SKM-1 treated with dmso at 0.1 percent for 144 hours (cell line): ENCODE measurements at regions not wholly inside any gene's neighbourhood (a gene's known extent, or its start where the extent isn't known, plus 50 kb on each side); places are given as distances from the start of the nearest gene placed in this dataset.

Experiments
- DNase-seq: peaks from one replicate; lab custom pipeline; 2025; ENCODE audit not compliant: unreplicated experiment; lab: John Stamatoyannopoulos, UW

DNA sequence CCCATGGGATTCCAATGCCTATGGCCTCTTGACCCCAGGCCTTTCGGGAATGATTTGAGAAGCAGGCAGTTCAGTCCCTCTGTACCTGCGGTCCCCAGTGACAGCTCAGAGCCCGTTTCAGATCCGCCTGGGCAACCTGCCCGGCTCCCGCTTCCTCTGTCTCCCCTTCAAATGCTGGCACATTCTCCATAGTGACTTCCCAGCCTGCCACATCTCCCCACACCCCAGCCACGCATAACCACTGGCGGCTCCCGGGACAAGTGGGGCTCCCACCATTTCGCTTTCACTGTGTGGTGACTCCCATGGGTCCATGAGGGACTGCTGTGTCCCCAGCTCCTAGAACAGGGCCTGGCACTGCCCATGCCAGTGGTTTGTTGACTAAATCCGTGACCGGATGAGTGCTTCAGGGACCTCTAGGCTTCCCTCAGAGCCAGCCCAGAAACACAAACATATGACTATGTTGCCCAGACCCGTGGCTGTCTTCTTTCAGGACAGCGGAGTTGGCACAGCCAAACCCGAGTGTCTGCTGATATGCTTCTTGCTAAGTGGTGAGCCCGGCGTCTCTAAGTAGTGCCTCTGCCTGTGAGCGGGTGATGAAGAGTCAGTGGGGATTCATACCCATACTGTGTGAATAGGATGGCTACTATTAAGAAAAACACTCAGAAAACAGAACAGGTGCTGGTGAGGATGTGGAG is 91.2 kb downstream of the GLI2 start:
- DNase-seq, result no peak

DNA sequence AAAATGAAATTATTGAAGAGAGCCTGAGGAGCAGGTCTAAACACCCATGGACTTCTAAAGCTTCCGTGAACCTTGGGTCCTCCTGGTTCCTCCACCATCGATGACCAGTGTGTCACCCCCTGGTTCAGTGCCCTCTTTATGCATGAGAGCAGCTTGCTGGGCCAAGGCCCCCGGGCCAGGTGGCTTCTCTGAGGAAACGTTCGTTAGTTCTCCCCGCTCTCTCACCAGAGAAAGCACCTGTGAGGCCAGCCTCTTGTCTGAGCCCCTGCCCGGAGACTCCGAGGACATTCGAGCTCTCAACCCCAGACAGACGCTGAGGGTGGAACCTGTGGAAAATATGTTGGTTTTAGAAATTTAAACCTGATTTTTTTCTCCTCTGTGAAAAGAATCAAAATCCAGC is 92.4 kb downstream of the GLI2 start:
- no peak for DNase-seq

DNA sequence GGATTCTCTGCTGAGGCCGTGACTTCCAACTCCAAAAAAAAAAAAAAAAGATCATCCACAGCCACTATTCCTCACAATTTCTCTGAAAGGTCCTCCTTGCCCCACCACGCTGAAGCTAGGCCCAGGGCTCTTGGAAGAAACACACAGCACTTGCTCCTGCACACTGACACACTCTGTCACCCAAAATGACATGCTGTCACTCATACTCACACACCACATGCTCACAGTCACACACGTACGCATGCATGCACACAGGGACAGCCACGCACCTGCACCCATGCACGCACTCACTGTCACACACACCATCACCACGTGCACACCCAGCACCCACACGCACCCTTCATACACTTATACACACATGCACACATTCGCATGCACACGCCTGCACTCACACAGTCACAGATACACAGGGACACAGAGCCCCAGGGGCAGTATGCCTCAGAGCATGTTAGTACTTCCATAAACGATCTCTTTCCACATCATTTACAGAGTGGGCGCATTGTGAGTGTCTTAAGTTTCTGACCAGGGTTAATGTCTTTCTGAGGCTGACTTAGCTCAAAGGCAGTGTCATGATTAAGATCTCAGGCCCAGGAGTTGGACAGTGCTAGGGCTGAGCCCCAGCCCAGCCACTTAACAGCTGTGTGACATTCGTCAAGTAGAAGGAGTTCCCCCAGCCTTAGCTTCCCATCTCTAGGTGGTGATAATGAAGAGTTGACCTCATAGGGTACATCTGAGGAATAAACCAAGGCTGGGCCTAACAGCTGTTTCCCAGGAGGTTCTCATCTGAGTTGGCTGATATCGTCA is 93.4 kb downstream of the GLI2 start:
- DNase-seq, result no peak

DNA sequence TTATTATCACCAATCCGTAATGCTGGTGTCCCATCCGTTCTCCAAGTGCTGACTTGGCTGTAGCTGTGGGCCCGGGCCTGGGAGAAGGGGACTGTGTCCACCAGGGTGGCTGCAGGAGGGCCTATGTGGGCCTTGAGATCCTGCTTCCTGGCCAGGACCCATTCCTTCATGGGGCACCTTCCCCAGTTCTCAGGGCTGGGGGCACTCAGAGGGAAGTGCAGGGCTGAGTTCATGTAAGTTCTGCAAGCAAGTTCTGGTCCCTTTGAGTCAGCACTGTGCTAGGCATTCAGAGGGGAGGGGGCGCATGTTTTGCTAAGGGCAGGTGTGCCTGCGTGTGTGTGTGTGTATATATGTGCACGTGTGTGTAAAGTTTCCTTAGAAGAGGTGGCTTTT is 94.0 kb downstream of the GLI2 start:
- no peak for DNase-seq

DNA sequence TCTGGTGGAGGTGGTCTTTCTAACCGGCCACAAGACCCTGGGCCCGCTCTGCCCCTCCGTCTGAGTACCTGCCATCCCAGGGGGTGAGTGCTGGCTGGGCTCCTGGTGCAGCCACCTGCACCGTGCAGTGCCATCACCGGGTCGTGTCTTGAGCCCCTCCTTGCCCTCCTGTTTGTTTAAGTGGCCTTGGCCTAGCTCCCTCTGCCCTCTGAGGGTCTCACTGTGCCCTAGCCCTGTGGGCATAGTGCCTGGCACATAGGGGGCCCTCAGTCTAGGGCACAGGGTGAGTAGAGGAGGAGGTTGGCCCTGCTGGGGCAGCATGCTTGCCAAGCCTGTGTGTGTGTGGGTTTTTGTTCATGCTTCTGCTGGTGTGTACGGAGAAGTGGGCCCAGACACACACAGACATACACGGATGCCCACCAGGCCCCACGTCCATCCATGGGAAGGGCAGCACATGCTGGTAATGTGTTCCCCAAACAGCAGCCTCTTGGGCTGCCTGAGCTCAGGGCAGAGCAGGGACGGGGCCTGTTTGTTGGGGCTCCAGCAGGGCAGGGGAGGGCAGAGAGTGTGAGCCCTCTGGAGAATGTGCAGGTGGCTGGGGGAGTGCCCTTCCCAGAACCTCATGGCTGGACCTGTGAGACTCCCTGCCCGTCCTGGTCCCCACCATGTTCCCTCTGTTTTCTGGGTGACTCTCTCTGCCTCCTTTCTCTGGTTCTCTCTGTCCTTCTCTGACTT is 94.6 kb downstream of the GLI2 start:
- no peak for DNase-seq

DNA sequence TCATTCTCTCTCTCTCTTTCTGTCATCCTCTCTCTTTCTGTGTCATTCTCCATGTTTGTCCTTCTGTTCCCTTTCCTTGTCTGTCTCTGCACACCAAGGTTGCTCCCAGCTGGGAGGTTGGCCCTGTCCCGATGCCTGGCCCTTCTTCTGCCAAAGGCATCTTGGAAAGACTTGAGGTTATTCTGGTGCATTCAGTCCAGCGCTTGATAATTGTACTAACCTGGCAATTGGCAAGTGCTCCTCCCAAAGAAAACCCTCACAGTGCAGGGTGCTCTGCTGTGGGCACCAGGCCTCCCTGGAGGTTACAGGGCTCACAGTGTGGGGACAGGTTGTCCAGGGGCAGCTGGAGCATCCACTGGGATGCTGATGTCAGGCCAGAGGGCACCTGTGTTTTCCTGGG is 95.4 kb downstream of the GLI2 start:
- no peak for DNase-seq

DNA sequence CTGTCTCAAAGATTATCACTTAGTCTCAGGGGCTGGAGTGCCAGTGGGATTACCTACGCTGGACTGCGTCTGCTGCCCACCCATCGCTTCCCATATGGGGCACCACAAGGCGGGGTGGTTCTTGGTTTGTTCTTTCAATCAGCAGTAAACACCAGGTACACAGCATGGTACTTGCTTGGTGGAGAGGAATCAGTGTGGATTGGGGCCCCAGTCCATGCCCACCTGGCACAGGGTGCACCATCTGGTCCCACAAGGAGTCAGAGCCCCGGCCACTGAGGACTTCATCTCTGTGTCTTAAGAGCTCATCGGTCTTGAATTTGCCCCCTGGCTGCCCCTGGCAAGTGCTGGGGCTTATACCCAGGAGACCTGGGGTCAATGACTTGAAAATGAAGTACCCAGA is 96.2 kb downstream of the GLI2 start:
- DNase-seq, result no peak

DNA sequence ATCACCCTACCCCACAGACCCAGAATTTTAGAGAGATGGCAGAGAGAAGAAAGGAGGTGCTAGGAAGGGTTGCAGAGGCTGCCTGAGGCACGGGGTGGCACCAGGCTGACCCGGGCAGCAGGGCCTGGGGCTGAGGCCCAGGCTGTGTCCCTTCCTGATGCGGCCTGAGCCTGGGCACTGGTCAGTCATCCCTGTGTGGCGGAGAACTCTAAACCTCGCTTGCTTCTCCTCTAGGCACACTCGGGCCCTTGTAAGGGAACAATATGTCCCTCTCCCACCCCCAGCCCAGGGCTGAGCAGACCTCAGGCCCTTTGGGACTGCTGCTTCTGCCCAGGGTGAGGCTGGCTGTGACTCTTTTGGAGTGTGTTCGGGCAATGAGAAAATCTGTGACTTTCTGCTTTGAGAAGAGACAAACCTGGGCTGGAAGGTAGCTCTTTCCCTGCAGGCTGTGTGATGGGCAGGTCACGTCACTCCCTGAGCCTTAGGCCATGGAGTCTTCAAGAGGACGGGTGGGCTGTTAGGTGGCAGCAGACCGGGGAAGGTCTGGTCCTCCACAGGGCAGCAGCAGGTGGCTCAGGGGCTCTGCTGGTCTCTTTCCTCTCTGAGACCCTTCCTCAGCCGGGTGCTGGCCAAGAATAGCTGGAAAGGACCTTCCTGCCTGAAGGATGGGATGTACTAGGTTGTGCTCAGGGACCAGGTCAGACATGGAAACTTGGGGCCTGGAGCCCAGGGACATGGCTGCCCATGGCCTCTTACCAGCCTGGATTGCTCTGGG is 96.8 kb downstream of the GLI2 start:
- DNase-seq, result no peak

DNA sequence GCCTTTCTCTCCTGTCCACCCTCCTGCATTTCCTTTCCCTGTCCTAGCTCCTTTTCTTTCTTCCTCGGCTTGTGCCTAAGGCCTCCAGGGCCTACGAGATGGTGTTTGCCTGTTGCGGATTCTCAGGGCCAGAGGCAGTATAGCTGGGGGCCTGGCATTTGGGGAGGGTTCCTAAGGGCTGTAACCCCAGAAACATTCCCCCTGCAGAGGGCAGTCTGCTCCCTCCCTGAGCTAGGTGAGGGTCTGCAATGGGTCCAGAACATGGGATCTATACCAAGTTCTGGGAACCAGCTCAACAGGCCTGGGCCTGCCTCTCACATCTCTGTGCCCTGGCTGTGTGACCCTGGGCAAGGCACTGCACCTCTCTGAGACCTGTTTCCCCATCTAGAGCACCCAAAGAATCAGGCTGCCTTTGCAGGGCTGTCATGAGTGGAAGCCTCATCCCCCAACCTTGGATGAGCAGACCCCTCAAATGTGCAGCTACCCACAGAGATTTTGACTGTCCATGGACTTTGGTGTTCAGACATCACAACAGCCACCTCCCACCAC is 97.5 kb downstream of the GLI2 start:
- no peak for DNase-seq

DNA sequence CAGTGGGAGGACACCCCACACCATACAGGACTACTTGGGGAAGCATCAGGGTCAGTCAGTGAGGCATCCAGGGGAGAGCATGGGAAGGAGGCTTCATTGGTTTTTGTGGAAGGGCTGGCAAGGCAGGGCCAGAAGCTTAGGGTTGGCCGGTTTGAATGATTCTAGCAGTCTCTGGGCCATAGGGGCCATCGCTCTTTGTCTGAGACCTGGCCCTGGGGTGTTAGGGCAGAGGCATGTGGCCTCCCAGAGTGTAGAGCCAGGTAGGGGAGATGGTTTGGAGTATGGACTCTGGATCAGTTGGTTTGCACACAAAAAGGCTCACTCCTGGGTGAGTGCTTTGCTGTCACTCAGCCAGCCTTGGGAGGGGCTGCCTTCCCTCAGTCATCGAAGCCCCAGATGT is 98.5 kb downstream of the GLI2 start:
- no peak for DNase-seq

DNA sequence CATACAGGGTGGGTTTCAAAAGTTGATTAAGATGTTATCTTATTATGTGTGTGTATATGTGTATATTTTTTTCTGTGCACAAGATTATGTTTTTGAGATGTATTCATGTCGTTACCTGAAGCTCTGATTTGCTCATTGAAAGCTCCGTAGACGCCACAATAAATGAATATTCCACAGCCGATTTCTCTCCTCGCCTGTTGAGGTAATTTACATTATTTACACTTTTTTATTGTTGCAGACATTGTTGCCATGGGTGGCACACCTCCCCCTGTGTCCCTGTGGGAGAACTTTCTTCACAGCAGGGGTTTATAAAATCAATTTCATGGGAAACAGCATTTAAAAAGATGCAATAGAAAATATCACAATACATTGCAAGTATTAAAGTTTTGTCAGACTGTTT is 100.6 kb downstream of the GLI2 start:
- no peak for DNase-seq

DNA sequence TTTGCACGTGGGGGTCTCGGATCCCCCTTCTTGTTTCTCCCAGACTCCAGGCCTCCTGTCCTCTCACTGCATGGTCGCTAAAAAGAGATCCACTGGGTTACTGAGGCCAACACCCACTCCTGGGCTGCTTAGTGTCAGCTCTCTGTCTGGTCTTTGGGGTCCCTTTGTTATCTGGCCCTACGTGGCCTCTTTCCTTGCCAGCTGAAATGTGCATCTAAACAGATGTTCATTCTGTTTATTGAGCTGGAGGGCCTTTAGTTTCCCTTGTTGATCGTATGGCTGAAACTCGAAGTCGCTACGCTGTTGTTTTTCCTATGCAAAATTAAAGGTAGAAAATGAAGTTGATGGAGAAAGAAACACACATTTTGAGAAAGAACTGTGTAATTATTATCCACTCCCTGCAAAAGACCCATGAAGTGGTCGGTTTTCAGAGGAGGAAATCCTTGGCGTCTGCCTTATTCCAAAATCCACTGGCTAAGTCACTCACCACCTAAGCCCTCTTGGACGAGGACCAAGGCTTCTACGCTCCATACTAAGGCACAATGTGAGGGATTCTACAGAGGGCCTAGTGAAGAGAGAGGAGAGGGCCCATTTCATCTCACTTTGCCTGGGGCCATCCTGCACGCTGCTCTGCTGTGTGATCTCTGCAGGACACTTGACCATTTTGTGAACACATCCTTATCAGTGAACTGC is 105.3 kb downstream of the GLI2 start:
- DNase-seq, result no peak

DNA sequence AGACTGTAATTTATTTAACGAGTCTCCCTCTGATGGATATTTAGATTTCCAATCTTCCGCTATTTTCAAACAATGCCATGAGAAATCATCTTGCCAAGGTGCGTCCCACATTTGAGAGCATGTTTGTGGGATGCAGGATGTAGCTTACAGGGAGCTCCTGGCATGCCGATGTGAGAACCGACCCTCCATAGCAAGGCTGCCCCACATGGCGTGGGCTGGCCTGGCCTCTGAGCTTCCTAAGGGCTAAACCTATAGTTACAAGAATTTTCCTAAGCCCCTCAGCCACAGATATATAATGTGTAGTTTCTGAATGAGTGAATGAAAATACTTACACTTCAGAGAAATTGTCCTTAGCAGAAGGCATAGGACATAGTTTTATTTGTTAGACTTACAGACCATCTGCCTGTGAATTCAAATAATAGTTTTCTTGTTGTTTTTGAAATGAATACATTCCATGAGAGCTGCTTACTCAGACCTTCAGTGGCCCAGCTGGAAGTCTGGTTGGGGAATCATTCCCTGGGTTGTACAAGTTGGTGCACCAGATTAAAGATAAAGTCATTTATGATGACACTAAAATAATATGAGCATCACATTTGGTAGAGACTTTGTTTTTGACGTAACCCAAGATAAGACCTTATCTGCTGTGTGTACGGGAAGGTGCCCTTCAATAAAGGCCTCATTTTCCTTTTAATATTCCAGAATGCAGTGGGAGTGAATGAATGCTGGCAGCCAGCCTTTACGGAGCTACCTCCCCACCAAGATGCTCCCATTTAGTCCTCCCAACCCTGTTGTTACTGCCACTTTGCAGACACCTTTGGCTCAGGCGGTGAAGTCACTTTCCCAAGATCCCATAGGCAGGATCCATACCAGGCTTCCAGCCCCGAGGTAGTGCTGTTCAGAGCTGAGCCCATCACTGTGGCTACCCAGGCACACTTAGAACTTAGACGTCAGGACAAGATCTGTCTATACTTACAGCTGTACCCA is 107.1 kb downstream of the GLI2 start:
- no peak for DNase-seq

DNA sequence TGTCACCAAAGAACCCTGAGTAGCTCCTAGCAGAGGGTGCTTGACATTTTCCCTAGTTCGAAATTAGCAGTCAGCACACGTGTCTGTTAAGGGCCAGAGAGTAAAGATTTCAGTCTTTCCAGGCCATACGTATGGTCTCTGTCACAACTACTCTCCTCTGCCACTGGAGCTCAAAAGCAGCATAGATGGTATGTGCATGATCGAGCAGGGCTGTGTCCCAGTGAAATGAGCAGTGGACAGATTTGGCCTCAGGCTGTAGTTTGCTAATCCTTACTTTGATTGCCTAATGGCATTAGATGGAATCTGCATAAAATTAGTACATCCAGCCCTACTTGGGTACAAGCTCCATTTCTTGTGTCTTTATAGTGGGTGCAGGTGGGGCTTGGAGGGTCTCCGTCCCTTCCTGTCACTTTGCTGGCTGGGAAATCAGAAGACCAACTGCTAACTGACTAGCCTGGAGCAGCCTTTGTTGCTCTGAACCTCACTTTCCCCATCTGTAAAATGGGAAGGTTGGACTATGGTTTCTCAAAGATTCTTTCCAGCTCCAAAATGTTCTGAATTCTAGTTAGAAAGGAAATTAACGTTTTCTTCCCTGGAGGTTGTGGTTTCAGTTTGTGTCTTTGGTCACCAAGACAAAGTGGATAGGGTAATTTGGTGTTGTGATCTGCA is 108.5 kb downstream of the GLI2 start:
- DNase-seq, result no peak

DNA sequence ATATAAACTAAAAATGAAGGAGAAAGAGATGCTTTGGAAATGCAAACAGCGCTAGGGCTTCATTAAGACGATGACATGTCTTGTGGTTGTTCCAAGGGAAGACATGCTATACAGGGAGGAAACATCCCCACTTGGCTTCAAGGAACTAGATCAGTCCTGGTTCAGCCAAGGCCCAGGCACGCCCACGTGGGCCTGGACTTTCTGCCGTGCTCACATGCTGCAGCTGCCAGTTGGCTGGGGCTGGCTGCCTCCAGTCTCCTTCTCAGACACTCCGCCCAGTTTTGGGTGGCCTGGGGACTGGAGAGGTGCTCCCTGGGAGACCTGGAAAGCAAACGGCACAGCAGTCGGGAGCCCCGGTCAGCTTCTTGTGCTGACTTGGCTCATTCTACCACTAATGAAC is 109.6 kb downstream of the GLI2 start:
- no peak for DNase-seq

DNA sequence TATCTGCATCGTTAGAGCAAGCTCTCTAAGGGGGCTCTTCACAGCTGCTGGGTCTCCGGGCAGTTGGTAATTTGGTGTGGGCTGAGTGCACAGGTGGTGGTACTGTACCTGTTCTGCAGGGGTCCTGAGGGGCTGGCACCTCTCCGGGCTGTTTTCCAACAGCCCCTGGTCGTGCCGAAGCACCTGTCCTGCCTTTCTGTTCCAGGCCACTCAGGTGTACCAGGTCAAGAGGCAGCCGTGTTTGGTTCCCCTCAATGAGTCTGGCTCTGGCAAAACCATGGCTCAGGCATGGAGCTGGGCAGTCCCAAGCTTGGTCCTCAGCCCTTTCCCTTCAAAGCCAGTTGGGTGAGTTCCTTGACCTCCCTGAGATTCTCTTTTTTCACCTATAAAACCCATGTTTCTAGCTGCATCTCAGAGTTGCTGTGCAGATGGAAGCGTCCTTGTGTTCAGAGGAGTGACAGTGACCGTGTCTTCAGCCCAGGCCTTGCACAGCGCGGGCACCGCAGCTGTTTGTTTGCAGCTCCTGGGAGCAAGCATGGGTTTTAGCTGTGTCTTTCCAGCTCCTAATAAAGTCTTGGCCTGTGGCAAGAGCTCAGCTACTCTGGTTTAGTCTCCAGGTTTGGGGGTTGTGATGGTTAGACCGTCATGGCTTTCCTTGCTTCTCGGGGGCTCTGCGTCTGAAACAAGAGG is 110.9 kb downstream of the GLI2 start:
- DNase-seq, result no peak

DNA sequence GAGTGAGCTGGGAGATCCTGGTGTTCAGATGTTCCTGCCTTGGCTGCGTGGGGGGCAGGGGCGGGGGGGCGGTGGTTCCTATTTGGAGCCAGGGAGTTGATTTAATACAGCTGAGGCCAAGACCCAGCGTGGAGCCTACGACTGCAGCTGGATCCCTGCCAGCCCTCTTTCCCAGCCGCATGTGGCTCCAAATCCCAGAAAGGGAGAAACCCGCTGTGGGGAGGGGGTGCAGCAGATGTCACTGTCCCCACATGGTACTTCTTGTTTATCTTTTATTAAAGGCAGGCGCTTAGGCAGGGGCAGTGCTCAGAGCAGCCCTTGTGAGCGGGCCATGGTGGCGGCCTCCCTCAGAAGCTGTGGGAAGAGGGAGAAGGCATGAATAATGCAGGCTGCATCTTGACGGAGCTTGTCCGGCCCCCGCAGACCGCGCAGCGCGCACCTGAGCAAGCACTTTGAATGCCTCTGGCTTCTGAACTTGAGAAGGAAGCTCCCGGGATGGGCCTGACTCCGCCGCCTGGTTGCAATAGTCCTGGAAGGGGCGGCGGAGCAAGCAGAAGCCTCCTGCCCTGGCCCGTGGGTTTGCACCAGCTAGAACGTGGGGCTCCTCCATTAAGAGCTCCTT is 112.1 kb downstream of the GLI2 start:
- DNase-seq, result no peak

DNA sequence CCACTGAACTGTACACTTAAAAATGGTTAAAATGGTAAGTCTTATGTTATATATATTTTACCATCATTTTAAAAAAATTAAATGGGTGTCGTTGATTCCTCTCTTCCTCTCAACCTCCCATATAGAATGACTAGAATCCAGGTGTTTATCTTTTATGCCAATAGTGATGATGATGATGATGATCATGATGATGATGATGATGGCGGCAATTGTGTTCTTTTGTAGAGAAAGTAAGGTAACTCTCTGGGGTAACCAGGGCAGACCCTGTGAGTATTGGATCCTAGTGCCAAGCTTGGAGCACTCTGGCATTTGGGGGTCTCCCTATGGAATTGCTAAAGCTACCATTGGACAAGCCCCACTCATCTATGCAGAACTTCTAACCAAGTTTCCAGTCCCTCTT is 113.6 kb downstream of the GLI2 start:
- no peak for DNase-seq
